ENCODE measurements at regions not wholly inside any gene's neighbourhood (a gene's known extent, or its start where the extent isn't known, plus 50 kb on each side); places are given as distances from the start of the nearest gene placed in this dataset.

- TF ChIP-seq CTCF (IDR thresholded peaks at IDR 0.05; ENCODE audit: poor library complexity) (no peak), EZH2 (IDR thresholded peaks at IDR 0.05; ENCODE audit: borderline replicate concordance) (no peak), EZH2phosphoT487 (IDR thresholded peaks at IDR 0.05; ENCODE audit: low read depth, severe bottlenecking, unreplicated experiment) (no peak)
Measured at GRCh38 chr9:6152788-6153187, 62.8 kb upstream of the IL33 start.

Measured in hepatocyte (in vitro differentiated cells).